GM13977 (cell line): ENCODE measurements at regions not wholly inside any gene's neighbourhood (a gene's known extent, or its start where the extent isn't known, plus 50 kb on each side); places are given as distances from the start of the nearest gene placed in this dataset.

Experiments
- DNase-seq: peaks from one replicate; pipeline ENCODE4 v3.0.0; 2012; ENCODE audit warnings: low spot score
- in situ Hi-C: fragments of 300-500 bp; cut with MboI; formaldehyde crosslinking; loops from one replicate; pipeline ENCODE4 v1.12.0; 2022; ENCODE audit warnings: low sequenced_read_pairs, low pct_unique_long_range_greater_than_20kb, mixed read lengths, inconsistent platforms; ENCODE audit not compliant: unreplicated experiment
- TF ChIP-seq, protein P1 (sequence below): IDR thresholded peaks from 2 replicates; pipeline ENCODE4 v1.5.1; 2012; ENCODE audit warnings: mild to moderate bottlenecking, control low read depth; ENCODE audit not compliant: insufficient read depth; ENCODE audit errors: extremely low read depth, missing control alignments

DNA sequence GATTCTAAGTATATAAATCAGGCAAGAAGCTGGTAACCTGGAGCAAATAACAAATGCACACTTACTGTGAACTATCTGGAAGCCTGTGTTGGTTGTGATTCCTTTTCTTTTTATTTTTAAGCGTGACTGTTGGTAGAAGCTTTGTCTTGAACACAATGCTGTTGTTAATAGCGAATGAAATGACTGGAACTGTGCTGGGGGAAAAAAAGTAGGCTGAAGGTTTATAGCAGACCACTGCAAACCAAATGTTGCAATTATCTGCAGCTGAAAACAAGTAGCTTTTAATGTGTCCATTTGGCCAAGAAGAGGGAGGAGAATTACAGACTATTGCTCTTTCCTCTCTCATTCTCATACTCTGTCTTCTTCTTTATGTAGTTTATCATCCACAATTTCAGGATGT lies 184.5 kb upstream of the DNAJC19 start:
- in situ Hi-C loops = no loop called here
- no peak for DNase-seq
- TF ChIP-seq, protein P1, sequence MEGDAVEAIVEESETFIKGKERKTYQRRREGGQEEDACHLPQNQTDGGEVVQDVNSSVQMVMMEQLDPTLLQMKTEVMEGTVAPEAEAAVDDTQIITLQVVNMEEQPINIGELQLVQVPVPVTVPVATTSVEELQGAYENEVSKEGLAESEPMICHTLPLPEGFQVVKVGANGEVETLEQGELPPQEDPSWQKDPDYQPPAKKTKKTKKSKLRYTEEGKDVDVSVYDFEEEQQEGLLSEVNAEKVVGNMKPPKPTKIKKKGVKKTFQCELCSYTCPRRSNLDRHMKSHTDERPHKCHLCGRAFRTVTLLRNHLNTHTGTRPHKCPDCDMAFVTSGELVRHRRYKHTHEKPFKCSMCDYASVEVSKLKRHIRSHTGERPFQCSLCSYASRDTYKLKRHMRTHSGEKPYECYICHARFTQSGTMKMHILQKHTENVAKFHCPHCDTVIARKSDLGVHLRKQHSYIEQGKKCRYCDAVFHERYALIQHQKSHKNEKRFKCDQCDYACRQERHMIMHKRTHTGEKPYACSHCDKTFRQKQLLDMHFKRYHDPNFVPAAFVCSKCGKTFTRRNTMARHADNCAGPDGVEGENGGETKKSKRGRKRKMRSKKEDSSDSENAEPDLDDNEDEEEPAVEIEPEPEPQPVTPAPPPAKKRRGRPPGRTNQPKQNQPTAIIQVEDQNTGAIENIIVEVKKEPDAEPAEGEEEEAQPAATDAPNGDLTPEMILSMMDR = no peak

DNA sequence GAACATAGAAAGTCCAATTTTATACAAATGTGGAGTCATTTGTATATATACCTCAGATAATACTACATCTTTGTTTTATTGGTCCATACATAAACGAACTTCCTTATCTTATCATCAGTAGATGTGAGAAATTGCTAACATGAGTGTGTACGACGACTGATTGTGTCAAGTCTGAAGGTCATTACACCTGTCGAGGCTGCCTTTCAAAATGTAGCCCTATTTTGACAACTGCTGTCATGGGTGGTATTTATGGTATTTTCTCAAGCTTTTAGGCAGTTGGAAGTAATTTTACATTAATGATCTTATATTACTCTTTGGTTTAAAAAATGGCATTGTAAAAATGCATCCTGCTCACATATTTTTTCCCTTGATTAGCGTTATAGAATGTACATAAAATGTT lies 183.7 kb upstream of the DNAJC19 start:
- DNase-seq = no peak
- in situ Hi-C loops = no loop called here
- TF ChIP-seq, protein P1 = no peak

DNA sequence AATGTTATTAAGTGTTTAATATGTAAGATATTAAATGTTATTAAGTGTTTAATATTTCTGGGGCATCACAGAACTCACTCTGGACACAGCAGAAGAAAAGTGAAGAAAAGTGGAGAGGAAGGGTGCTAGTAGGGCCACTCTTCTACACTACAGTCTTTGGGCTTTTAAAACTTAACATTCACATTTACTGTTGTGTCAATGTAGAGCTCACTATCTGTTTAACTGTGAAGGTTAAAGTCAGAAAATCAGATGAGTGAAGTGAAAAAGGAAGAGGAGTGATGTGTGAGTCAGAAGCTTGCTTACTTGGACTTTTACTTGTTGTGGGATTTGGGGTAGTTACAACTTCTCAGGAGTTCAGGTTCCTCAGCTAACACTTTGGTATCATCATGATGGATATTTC lies 145.3 kb upstream of the DNAJC19 start:
- TF ChIP-seq, protein P1 = no peak
- in situ Hi-C loops = no loop called here
- DNase-seq = no peak

GRCh38 chr3:181133832-181134231 lies 144.3 kb upstream of the DNAJC19 start:
- in situ Hi-C loops = no loop called here
- DNase-seq = no peak
- TF ChIP-seq, protein P1 = no peak

DNA sequence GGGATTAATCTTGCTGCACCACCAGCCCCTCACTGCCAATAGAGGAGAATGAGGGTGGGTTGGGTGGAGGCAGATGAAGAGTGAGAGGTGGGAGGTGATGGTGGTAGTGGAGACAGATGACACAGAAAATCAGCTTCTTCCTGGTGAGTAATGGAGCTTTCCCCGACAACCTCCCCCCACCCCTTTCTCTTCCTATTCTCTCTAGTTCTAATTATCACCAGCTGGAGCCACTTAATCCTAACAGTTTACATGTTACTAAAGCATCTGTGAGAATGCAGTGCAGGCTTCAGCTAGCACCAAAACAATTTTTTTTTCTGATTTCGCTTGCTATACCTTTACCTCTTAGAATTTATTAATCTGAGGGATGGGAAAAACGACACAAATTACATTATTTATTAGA lies 116.1 kb upstream of the DNAJC19 start:
- DNase-seq = no peak
- TF ChIP-seq, protein P1 = no peak
- in situ Hi-C loops = no loop called here

DNA sequence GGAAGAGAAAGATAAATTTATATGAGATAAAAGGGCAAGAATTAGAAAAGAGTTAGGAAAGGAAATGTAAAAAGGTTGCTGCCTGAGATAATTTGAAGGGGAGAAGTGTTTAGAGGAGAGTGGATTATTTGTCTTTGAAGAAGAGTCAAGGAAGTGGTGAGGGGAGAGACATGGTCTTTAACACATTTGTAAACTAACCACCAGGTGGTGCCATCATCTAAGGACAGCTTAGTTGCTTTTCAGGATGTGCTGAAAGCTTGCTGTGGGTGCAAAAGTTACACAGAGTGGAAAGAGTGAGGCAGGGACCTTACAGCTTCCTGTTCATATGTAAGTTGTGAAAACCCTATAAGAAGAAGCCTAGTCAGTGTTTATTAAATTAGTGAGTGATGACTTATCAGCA lies 114.1 kb upstream of the DNAJC19 start:
- TF ChIP-seq, protein P1 = peak; percentile 42
- peak; percentile 7 for DNase-seq

DNA sequence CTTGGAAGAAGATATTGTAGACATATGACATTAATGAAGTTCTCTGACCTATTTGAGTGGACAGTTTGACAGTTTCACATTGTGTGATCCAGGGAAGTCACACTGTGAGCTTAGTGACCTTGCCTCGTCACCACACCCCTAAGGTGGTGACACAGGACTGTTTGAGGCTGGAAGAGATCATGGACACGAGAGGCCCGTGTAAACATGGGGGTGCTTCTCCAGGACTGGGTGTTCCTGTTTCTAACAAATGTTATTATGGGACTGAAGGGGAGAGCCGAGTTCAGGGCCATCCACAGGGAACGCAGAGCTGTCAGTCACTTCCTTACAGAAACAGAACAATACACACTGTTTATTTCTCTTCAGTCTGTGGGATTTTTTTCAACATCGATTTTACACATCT lies 96.5 kb upstream of the DNAJC19 start:
- TF ChIP-seq, protein P1 = no peak
- in situ Hi-C loops = no loop called here
- no peak for DNase-seq

More for the DNA sequence above, 114.1 kb upstream of the DNAJC19 start:
- in situ Hi-C loops = no loop called here
